BLaER1 (cell line): ENCODE measurements at regions not wholly inside any gene's neighbourhood (a gene's known extent, or its start where the extent isn't known, plus 50 kb on each side); places are given as distances from the start of the nearest gene placed in this dataset.

Source experiments
- H3K27ac ChIP-seq: shearing (Covaris generic); formaldehyde crosslinking; 2 replicates; pipeline ENCODE4 v1.8.1; 2022
- H3K27me3 ChIP-seq: shearing (Covaris generic); formaldehyde crosslinking; 2 replicates; pipeline ENCODE4 v1.8.1; 2022
- H3K36me3 ChIP-seq: shearing (Covaris generic); formaldehyde crosslinking; 2 replicates; pipeline ENCODE4 v1.8.1; 2022
- H3K4me1 ChIP-seq: shearing (Covaris generic); formaldehyde crosslinking; 2 replicates; pipeline ENCODE4 v1.8.1; 2022
- H3K4me2 ChIP-seq: shearing (Covaris generic); formaldehyde crosslinking; 2 replicates; pipeline ENCODE4 v1.8.1; 2022
- H3K4me3 ChIP-seq: shearing (Covaris generic); formaldehyde crosslinking; 2 replicates; pipeline ENCODE4 v1.8.1; 2022
- H3K9ac ChIP-seq: shearing (Covaris generic); formaldehyde crosslinking; 2 replicates; pipeline ENCODE4 v1.8.1; 2022
- H3K9me3 ChIP-seq: shearing (Covaris generic); formaldehyde crosslinking; 2 replicates; pipeline ENCODE4 v1.8.1; 2022
- H4K20me1 ChIP-seq: shearing (Covaris generic); formaldehyde crosslinking; 2 replicates; pipeline ENCODE4 v1.8.1; 2022
- Cebpa-rat ChIP-seq: shearing (Covaris generic); IDR thresholded peaks from 2 replicates; pipeline ENCODE4 v1.8.1; 2022

DNA sequence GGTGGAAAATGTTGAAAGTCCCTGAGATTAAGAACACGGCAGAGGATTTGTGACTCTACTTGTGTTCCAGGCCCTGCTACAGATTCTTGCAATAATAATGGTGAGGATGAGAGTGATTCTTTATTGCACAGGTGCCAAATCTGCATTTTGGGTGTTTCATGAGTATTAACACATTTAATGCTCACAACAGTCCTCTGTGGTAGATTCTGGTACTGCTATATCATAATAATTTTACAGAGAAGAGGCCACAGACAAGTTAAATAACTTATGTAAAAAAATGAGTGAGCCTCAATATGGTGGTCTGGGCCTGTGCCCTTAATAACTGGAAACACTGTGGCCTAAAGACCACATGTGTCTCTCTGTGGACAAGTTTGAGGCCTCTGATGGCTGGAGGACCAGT lies 124.3 kb downstream of the C4orf33 start:
- Histone ChIP-seq H3K4me1 (no peaks in the 10 kb centered on the region), H3K27ac (no peak overlapping the region), H3K27me3 (no peaks in the 10 kb centered on the region), H3K4me3 (no peak overlapping the region), H3K9ac (no peak overlapping the region), H3K4me2 (no peak overlapping the region), H3K36me3 (no peaks in the 10 kb centered on the region), H4K20me1 (no peaks in the 10 kb centered on the region), H3K9me3 (no peaks in the 10 kb centered on the region)
- no peak for TF ChIP-seq Cebpa-rat

GRCh38 chr4:129223945-129224344 lies 128.0 kb downstream of the C4orf33 start:
- no peak for TF ChIP-seq Cebpa-rat
- Histone ChIP-seq H3K9me3 (no peaks in the 10 kb centered on the region), H3K36me3 (no peaks in the 10 kb centered on the region), H3K27me3 (no peaks in the 10 kb centered on the region), H4K20me1 (no peaks in the 10 kb centered on the region), H3K27ac (no peak overlapping the region), H3K4me1 (no peaks in the 10 kb centered on the region), H3K9ac (no peak overlapping the region), H3K4me3 (no peak overlapping the region), H3K4me2 (no peak overlapping the region)

DNA sequence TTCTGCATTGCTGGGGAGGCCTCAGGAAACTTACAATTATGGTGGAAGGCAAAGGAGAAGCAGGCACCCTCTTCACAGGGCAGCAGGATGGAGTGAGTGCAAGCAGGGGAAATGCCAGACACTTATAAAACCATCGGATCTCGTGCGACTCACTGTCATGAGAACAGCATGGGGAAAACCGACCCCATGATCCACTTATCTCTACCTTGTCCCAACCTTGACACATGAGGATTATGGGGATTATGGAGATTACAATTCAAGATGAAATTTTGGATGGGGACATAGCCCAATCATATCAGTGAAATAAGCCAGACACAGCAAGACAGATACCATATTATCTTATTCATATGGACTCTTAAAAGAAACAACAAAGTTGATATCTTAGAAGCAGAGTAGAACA lies 134.9 kb downstream of the C4orf33 start:
- no peak for TF ChIP-seq Cebpa-rat
- H3K27ac ChIP-seq: no peak overlapping the region
- H3K4me1 ChIP-seq: no peaks in the 10 kb centered on the region
- H3K4me2 ChIP-seq: no peak overlapping the region
- no peaks in the 10 kb centered on the region for H3K27me3 ChIP-seq
- no peaks in the 10 kb centered on the region for H4K20me1 ChIP-seq
- H3K9ac ChIP-seq: no peak overlapping the region
- H3K9me3 ChIP-seq: no peaks in the 10 kb centered on the region
- no peak overlapping the region for H3K4me3 ChIP-seq
- no peaks in the 10 kb centered on the region for H3K36me3 ChIP-seq

- no peak overlapping the region for H3K4me2 ChIP-seq
- no peak overlapping the region for H3K9ac ChIP-seq
- no peaks in the 10 kb centered on the region for H3K36me3 ChIP-seq
- H3K4me1 ChIP-seq: no peaks in the 10 kb centered on the region
- no peaks in the 10 kb centered on the region for H4K20me1 ChIP-seq
- TF ChIP-seq Cebpa-rat: no peak
- no peak overlapping the region for H3K27ac ChIP-seq
- no peaks in the 10 kb centered on the region for H3K27me3 ChIP-seq
- no peaks in the 10 kb centered on the region for H3K9me3 ChIP-seq
- H3K4me3 ChIP-seq: no peak overlapping the region
Observed at GRCh38 chr4:129231945-129232588, 136.1 kb downstream of the C4orf33 start.

GRCh38 chr4:129232589-129233337 lies 136.8 kb downstream of the C4orf33 start:
- Histone ChIP-seq H3K4me1 (no peaks in the 10 kb centered on the region), H4K20me1 (no peaks in the 10 kb centered on the region), H3K27ac (no peak overlapping the region), H3K27me3 (no peaks in the 10 kb centered on the region), H3K9ac (no peak overlapping the region), H3K9me3 (no peaks in the 10 kb centered on the region), H3K36me3 (no peaks in the 10 kb centered on the region), H3K4me2 (no peak overlapping the region), H3K4me3 (no peak overlapping the region)
- no peak for TF ChIP-seq Cebpa-rat

- no peak for TF ChIP-seq Cebpa-rat
- no peaks in the 10 kb centered on the region for H3K27me3 ChIP-seq
- H4K20me1 ChIP-seq: no peaks in the 10 kb centered on the region
- H3K4me3 ChIP-seq: no peak overlapping the region
- no peaks in the 10 kb centered on the region for H3K4me1 ChIP-seq
- H3K4me2 ChIP-seq: no peak overlapping the region
- H3K36me3 ChIP-seq: no peaks in the 10 kb centered on the region
- H3K9me3 ChIP-seq: no peaks in the 10 kb centered on the region
- no peak overlapping the region for H3K9ac ChIP-seq
- H3K27ac ChIP-seq: no peak overlapping the region
Observed at GRCh38 chr4:129233691-129234090, 137.7 kb downstream of the C4orf33 start.

DNA sequence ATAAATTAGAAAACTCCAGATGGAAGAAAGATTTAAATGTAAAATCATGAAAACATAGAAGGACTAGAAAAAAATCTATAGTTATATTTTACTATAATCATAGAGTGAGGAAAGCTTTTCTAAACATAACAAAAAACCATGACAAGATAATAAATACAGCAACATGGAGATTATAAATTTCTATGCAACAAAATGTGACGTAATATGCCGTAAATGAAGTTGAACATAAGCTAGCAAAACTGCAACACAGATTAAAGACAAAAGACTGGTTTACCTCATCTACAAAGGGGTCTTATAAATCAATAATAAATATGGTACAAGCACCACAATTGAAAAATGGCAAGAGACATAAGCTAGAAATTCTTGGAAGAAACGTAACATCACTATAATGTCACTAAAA lies 140.4 kb downstream of the C4orf33 start:
- H3K36me3 ChIP-seq: no peaks in the 10 kb centered on the region
- H4K20me1 ChIP-seq: no peaks in the 10 kb centered on the region
- no peaks in the 10 kb centered on the region for H3K9me3 ChIP-seq
- H3K4me3 ChIP-seq: no peak overlapping the region
- TF ChIP-seq Cebpa-rat: no peak
- H3K4me1 ChIP-seq: no peaks in the 10 kb centered on the region
- no peaks in the 10 kb centered on the region for H3K27me3 ChIP-seq
- no peak overlapping the region for H3K4me2 ChIP-seq
- no peak overlapping the region for H3K27ac ChIP-seq
- no peak overlapping the region for H3K9ac ChIP-seq

DNA sequence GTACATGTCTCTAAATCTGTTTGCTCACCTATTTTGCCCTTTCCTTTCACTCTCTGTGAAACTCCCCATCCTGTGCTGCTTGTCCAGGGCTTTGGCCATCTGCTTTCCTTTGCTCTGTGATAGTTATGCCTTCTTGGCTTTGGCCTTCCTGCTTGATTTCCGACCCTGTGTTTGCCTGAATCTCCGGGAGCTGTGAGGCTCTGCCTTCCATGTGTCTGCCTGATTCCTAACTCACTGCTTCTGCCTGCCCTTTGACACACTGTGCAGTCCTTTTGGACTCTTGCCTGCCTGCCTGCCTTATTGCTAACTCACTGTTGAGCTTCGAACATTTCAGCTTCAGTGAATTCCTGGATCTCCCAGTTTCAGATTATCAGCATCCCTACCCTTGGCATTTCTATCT lies 143.1 kb downstream of the C4orf33 start:
- Histone ChIP-seq H3K27me3 (no peaks in the 10 kb centered on the region), H3K9me3 (no peaks in the 10 kb centered on the region), H3K9ac (no peak overlapping the region), H4K20me1 (no peaks in the 10 kb centered on the region), H3K4me2 (no peak overlapping the region), H3K36me3 (no peaks in the 10 kb centered on the region), H3K4me3 (no peak overlapping the region), H3K4me1 (no peaks in the 10 kb centered on the region), H3K27ac (no peak overlapping the region)
- no peak for TF ChIP-seq Cebpa-rat

- no peaks in the 10 kb centered on the region for H3K4me1 ChIP-seq
- no peaks in the 10 kb centered on the region for H3K36me3 ChIP-seq
- H3K4me2 ChIP-seq: no peak overlapping the region
- no peak overlapping the region for H3K4me3 ChIP-seq
- no peak overlapping the region for H3K9ac ChIP-seq
- no peaks in the 10 kb centered on the region for H3K27me3 ChIP-seq
- H3K9me3 ChIP-seq: no peaks in the 10 kb centered on the region
- H4K20me1 ChIP-seq: no peaks in the 10 kb centered on the region
- no peak for TF ChIP-seq Cebpa-rat
- H3K27ac ChIP-seq: no peak overlapping the region
Observed at GRCh38 chr4:129240816-129241215, 144.9 kb downstream of the C4orf33 start.

- Histone ChIP-seq H3K27me3 (no peaks in the 10 kb centered on the region), H3K9ac (no peak overlapping the region), H3K9me3 (no peaks in the 10 kb centered on the region), H3K4me2 (no peak overlapping the region), H3K36me3 (no peaks in the 10 kb centered on the region), H4K20me1 (no peaks in the 10 kb centered on the region), H3K4me3 (no peak overlapping the region), H3K4me1 (no peaks in the 10 kb centered on the region), H3K27ac (no peak overlapping the region)
- no peak for TF ChIP-seq Cebpa-rat
Observed at GRCh38 chr4:129246145-129246544, 150.2 kb downstream of the C4orf33 start.
